Eye (tissue), 1 donor: ENCODE measurements at regions not wholly inside any gene's neighbourhood (a gene's known extent, or its start where the extent isn't known, plus 50 kb on each side); places are given as distances from the start of the nearest gene placed in this dataset.
A peak's percentile ranks its signal among the peaks of the same experiment; 100 is the strongest.
"Not testable (repeated sequence)": the region's sequence is repeated elsewhere in the genome, so short reads cannot be mapped to it uniquely, and the experiment has no call there.

Source experiments
- DNase-seq: peaks from one replicate; pipeline ENCODE4 v3.0.0-alpha.2; 2015

DNA sequence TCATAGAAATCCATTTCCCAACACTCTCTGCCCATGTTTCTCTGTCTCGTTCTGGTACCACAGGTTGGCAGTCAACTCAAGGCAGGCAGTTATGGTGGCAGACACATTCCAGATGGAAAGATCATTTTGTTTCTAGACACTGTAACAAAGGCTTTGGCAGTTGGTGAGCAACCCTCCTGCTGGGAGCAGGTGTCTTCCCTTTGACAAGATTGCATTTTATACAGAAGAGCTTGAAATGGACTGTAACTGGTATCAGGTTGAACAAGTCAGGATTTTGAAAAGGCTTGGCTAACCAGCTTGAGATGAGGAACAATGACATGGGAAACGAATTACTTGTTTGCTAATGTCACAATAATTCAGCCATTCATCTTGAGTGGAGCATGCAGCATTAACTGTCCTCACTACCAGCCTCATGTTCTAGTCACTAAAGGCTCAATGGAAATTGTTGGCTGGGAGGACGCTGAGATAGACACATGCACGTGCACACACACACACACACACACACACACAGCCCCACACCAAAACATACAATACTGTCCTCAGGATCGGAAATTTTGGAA lies 170.0 kb downstream of the SEMA6D start:
- peak; percentile 84 for DNase-seq

DNA sequence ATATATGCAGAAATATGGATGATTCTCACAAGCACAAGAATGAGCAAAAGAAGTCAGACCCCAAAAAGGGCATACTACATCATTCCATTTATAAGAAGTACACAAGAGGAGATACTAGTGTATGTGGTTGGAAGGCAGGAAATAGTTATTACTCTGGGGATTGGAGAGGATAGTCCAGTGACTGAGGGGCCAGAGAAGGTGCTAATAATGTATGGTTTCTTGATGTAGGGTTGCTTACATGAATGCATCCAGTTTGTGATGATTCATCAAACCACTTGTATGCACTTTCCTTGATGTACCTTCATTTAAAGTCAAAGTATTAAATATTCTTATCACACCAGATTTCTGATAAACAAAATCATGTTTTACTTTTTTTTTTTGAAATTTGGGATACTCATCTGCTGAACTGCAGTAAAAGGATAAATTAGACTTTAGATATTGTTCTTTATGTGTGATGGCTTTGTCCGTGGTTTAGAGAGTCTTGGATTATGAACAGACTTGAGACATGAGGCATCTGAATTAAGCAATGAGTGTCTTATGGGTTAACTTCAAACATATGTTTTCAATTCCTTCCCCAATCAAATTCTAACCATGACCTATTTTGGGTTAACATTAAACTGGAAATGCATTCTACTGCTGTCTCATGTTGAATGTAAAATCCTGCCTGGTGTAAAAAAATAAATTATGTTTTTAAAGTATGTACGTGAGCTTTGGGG lies 171.2 kb downstream of the SEMA6D start:
- no peak for DNase-seq

DNA sequence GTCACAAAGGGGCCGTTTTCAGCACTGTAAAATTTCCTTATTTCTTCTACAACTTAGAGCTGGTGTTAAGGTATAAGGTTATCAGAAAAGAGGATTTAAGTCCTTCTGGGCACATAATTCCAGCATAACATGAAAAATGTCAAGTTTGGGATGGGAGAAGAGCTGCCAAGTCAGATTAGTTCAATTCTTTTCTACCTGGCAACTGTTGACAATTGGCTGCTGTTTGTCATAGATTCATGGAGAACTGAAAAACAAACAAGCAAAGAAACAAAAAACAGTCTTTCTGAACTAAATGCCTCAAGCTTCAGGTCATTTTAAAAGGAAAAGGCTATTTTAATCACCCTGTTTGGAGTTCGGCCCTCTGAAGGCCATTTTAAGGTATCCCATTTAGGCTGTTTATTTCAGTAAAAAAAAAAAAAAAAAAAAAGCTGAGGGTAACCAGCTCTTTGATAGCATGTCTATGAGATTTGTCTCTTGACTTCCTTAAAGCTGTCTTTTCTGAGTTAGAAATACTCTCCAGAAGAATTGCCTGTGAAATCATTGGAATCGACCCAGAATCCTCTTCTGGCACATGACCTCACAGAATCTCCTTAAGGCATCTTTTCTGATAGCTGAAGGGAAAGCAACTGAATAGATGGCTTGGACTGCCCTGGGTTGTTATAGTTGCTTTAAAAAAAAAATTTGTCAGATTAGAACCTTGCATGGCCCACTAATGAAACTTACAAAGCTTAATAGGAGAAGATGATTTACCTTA lies 173.3 kb downstream of the SEMA6D start:
- no peak for DNase-seq

DNA sequence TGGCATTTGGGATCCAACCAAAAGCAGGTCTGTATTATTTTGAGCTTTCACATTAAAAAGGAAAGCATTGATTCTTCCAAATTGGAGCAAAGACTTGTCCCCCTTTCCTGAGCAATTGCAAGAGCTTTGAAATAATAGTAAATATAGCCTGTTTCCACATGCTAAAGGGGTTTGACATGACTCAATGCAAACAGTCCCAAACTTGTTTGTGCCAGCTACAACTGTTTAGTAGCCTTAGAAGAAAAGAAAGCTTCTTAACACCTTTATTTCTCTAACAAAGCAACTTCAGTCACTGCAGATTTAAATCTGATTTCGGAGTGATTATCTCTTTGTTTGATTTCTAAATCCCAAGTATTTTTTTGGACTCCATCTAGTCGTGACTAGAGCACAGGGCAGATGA lies 180.2 kb downstream of the SEMA6D start:
- no peak for DNase-seq

DNA sequence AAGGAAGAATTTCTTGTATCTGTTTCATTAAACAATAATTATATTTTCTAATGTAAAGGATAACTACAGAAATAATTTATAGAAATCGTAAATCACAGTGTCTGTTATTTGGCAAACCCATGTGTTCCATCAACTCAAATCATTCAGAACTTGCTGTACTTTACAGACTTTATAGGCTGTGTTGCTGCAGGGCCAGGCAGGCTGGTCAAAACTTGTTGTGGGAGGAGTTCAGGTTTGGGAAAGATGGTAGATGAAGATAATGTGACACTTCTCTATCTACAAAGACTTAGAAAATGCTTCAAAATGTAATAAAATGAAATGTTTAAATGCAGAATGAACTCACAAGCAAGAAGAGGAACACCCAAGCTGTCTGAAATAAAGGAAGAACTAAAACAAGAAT lies 183.4 kb downstream of the SEMA6D start:
- DNase-seq, result no peak

DNA sequence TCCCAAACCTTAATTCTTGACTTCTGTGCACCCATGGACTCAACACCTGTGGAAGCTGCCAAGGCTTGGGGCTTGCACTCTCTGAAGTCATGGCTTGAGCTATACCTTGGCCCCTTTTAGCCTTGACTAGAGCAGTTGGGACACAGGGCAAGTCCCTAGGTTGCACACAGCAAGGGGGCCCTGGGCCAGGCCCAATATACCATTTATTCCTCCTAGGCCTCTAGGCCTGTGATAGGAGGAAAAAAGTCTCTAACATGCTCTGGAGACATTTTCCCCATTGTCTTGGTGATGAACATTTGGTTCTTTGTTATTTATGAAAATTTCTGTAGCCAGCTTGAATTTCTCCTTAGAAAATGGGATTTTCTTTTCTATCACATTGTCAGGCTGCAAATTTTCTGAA lies 186.1 kb downstream of the SEMA6D start:
- DNase-seq, result no peak

DNA sequence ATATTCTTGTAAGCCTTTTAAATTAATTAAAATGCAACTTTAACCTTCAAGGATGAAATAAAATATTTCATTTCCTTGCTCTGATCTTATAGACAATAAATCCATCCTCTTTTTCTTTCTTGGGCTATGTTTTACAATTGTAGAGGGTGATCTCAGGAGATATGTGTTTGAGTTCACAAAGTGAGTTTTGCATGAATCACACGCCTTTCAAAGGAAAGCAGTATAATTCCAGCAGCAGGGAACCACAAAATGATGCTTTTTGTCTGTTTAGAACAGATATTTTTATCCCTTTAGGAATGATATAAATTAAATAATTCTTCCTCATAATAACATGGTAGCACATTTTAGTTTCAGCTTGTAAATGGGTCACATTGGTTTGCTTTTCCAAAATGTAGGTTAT lies 191.2 kb downstream of the SEMA6D start:
- DNase-seq, result no peak

DNA sequence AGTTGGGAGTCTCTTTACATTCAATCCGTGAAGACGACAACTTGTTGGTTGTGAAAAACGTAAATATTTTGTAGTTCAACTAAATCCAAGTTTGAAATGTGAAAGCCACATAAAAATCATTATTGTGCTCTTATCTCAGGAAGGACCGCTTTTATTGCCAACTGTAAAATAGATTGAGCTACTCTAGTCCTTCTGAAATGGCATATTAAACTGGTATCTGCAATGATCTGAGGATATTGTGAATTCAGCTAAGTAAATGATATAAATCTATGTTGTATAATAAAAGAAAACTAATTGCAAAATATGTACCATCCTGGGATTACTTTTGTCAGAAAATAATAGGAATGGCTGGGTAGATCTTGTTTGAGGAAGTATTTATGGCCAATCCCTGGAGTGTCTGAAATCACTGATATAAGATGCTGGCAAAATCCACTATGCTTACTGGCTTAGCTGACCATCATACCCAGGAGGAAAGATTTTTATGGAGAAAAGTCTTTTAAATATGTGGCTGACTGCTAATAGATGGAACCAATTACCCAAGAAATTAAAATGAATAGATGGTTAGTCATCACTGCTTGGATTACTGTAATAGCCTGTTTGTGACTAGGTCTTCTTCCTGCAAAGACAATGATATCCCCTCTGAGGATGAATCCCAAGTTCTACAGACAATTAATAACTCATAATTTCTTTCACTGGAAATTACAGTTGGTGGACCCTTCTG lies 191.8 kb downstream of the SEMA6D start:
- no peak for DNase-seq

DNA sequence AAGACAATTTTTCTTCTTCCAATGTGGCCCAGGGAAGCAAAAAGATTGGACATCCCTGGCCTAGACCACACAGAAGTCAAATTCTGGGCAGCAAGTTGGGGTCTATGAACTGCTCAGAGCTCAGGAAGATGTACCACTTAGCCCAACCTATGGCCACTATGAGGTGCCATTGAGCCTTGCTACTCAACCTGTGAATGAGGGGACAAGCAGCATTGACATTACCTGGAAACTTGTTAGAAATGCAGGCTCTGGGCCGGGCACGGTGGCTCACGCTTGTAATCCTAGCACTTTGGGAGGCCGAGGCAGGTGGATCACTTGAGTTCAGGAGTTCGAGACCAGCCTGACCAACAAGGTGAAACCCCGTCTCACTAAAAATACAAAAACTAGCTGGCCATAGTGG lies 195.6 kb downstream of the SEMA6D start:
- not testable (repeated sequence) for DNase-seq

DNA sequence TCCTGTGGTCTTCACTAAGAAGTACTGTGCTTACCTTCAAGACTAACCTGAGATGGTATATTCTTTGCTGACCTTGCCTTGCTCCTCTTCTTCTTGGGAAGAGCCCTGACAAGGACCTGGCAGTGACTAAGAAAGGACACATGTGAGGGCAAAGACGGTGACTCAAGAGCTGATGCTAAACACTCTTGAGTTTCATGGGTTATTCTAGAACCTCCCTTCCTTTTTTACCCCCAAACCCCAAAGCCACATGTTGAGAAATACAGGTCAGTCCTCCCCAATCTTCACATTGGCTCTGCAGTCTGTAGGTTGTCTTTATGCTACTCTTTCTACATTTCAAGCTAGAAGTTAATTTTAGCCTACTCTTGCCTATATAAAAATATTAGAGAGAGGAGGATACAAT lies 200.6 kb downstream of the SEMA6D start:
- no peak for DNase-seq

DNA sequence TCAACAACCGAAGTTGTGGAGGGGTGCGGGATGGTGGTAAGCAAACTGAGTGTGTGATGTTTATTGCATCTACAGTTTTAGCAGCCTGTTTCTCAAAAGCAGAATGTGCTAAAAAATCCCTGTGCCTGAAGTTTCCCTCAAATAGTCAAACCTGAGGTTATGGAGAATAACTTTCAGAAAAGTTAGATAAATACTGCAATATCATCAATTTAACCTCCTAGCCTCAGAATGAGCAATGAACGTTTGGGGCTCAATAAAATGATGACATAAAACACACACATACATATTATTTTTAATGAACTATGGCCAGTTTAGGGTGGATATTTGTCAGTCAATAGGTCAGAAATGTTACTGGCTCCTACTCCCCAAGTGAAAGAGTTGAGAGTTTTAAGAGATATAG lies 201.6 kb downstream of the SEMA6D start:
- no peak for DNase-seq

DNA sequence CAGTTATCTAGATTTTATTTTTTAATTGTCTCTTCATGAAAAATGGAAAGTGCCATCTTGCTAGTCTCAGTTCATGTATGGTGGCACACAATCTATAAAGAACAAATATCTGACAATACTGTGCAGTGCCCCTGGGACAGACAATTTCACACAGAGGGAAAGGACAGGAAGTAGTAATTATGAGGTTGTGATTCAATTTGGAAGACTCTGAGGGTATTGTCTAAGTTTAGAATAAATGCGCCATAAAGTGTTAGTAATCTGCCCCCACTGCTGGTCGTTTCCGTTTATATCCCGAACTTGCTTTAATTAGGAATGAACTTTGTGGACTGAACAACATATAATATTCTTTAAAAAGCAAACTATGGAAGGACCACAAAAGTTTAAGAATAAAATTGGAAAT lies 196.4 kb upstream of the SLC24A5 start:
- DNase-seq, result no peak

DNA sequence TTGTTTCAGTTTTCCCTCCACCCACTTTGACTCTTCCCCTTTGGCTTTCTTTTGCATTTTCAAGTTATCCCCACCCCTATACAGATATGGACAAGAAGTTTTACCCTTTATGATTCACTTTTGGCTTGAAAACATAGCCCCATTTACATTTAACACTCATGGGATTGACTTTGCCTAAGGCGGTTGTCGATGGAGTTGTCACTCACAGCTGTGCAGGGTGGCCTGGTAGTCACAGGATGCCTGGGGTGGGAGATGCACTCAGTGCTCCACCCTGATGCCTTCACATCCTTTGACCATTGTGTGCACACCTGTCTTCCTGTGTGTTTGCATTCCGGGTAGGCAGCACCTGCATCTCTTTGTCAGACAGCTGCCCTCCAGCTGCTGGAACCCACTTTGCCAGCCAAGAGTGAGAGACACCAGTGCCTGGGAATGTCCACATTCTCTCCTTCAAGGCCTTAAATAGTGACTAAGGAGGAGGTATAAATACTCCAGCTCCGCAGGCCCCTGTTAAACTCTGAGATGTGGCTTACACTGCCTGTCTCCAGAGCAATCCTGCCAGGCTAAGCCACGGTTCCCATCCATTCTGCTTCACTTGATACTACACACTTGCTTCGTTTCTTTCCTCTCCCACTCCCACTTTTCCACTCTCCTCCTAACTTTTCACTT lies 191.5 kb upstream of the SLC24A5 start:
- DNase-seq, result no peak

DNA sequence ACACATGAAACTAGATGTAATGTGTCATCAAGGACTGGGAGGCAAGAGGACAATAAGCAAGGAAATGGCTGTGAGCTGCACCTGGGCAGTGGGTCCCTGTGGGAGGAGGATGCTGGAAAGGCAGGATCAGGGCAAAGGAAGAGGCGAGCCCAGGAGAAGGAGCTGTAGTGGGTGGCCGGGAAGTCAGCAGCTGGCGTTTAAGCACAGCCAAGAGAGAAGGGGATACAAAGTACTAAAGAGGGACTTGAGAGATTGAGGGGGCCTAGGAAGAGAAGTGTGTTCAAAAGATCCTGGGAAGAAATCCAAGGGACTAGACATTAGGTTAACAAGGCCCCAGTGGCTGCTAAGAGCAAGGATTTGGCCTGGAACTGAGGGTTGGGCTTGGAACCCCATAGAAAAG lies 188.5 kb upstream of the SLC24A5 start:
- DNase-seq, result no peak

DNA sequence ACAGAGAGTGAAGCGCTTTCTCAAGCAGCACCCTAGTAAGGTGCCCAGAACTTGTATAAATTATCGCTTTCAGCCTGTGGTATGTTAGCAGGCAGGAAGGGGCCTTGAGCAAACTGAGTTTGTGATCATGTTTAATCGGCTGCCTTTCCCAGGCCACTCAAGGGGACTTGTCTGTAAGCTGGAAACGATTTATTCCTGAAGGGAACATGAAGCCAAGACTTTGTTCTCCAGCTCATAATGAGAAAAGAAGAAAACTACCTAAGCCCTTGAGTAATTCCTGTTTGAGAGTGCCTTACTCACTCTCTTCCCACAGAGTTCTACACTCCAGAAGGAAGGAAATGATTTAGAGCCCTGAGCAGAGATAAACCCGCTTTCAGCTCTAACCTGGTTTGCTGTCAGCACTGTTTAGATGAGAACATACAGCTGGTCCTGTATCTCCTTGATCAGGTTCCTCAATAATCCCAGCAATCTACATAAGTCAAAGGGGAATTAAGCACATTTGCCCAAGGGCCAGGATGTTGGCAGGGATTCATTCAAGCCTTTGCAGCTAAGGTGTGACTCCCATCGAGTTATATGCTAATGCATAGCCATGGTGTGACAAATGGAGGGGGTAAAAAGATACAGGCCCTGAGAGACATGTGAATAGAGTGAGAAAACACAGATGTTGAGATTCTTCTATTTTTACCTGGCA lies 187.7 kb upstream of the SLC24A5 start:
- DNase-seq, result no peak

DNA sequence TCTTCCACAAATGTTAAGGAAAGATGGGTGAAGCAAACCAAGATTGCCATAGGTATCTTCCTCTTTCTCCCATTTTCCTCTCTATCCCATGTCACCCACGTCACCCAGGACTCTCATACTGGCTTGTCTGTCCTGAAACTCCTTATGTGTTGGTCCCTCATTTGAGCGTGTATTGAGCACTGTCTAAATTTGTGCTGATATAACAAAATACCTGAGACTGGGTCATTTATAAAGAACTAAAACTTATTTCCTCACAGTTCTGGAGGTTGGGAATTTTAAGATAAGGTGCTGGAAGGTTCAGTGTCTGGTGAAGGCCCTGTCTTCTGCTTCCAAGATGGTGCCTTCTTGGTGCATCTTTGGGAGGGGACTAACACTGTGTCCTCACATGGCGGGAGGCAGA lies 186.9 kb upstream of the SLC24A5 start:
- no peak for DNase-seq

DNA sequence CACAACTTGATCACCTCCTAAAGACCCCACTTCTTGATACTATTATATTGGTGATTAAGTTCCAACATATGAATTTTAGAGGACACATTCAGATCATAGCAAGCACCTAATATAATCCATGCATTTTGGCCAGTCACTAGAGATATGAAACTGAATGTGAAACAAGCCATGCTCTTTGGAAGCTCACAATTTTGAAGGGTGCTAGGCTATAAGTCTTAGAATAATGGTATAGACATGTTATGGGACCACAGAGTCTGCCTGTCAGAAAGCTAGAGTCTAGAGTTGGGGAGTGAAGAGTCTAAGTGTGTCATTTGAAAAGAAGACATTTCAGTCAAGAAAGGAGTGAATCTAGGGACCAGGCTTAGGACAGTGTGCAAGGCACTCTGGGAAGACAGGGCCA lies 186.4 kb upstream of the SLC24A5 start:
- DNase-seq, result no peak

DNA sequence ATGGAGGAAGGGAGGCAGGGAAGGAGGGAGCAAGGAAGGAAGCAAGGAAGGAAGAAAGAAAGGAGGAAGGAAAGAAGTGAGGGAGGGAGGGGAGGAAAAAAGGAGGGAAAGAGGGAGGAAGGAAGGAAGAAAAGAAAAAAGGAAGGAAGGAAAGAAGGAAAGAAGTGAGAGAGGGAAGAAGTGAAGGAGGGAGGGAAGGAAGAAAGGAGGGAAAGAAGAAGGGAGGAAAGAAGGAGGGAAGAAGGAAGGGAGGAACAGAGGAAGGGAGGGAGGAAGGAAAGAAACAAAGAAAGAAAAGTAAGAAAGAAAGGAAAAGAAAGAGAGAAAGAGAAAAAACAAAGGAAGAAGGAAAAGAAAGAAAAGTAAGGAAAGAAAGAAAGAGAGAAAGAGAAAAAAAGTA lies 183.0 kb upstream of the SLC24A5 start:
- no peak for DNase-seq

DNA sequence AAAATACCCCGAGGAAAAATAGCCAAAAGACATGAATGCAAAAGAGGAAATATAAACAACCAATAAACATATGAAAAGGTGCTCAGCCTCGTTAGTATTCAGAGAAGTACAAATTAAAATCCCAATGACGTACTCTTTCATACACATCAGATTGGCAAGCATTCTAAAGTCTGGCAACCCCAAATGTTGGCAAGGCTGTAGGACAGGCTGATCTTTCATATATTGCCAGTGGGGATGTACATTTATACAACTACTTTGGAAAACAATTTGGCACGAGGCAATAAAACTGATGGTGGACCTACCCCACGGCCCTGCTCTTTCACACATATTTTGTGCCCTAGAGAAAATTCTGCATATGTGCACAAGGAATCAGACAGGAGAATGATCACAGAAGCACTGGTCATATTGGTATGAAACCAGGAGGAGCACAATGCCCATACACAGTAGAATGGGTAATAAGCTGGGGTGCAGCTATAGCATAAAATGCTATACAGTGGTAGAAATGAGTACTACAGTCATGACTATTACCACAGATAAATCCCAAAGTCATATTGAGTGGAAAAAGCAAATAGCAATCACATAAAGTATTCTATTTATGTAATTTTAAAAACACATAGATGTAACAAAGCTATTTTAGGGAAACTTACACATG lies 176.0 kb upstream of the SLC24A5 start:
- DNase-seq, result no peak

DNA sequence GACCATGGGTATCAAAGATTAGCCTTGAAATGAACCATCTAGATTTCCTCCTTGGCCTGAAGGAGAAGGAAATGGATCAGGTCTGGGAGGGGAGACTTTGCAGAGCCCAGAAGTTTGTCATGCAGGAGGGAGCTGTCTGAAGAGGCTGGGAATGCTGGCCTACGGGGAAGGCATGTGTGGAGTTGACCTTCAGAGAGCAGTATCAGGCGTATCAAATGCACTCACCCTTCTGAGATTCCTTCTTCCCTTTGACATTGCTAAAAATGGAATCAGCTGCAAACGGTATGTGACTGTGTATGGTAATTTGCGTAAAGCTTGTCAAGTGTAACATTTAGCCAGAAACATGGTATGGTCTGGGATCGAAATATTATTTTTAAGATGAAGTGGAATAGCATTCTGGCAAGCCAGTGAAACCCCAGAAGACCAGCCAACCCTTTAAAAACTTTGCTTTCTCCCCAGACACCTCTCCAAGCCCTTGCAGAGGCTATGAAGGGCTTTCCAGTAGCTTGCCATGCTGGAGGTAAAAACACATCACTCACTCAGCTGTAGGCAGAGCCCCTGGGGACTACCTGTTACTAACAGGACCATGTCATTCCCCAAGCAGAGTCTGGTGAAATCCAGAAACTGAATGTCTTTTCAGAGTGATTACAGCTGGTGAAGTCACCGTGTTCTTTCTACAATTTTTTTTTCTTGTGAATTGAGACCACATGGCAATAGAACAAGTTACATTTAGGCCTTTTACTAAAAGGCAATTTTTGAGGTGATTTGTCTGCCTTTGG lies 174.7 kb upstream of the SLC24A5 start:
- peak; percentile 21 for DNase-seq

DNA sequence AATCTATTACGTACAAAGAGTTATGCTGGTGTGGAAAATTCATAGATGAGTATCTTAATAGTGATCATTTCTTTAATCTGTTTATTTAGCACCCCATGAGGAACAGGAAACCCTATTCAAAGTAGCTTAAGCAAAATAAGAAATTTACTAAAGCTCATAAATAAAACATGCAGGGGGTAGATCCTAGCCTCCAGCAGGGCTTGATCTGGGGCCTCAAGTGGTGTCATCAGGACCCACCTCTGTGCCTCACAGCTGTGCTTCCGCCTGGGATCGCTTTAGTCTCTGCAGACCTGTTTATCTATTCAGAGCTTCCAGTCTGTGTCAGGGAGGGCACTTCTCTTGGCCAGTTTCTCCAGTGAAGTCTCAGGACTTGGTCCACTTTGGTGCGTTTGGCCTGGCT lies 171.0 kb upstream of the SLC24A5 start:
- DNase-seq, result no peak
